Panc1 (cell line): ENCODE measurements at regions not wholly inside any gene's neighbourhood (a gene's known extent, or its start where the extent isn't known, plus 50 kb on each side); places are given as distances from the start of the nearest gene placed in this dataset.

Source experiments
- ATAC-seq: fragments of 200-7000 bp; cut with Tn5 transposase; 2 replicates; pipeline ENCODE4 v1.9.1; 2020; ENCODE audit warnings: mild to moderate bottlenecking, moderate library complexity
- BruUV-seq: library from RNA; stranded (reverse); fragments of 400-500 nt; replicated peaks from 2 replicates; lab custom pipeline; 2021; lab: Mats Ljungman, UMichigan
- CTCF ChIA-PET: fragments of 300-600 bp; sonication (Branson Sonifier 250); formaldehyde crosslinking; loops from one replicate; lab custom pipeline; 2022; ENCODE audit warnings: antibody characterized with exemption; lab: Charles Lee
- POLR2A ChIA-PET: fragments of 300-600 bp; sonication (Branson Sonifier 250); formaldehyde crosslinking; loops from one replicate; lab custom pipeline; 2022; ENCODE audit warnings: antibody characterized with exemption; lab: Charles Lee
- DNase-seq: peaks from one replicate; pipeline ENCODE4 v3.0.0-alpha.2; 2010; ENCODE audit warnings: low read depth, low spot score
- H3K27ac ChIP-seq: 2 replicates; pipeline ENCODE4 v1.5.1; 2011; ENCODE audit warnings: mild to moderate bottlenecking, low read length, inconsistent platforms
- H3K27me3 ChIP-seq: fragments of 200-500 bp; sonication (Bioruptor generic); 2 replicates; pipeline ENCODE4 v1.6.0; 2014; ENCODE audit warnings: low read length, inconsistent platforms; ENCODE audit not compliant: control insufficient read depth, insufficient read depth
- H3K36me3 ChIP-seq: fragments of 200-500 bp; sonication (Bioruptor generic); 2 replicates; pipeline ENCODE4 v1.5.1; 2014; ENCODE audit warnings: inconsistent platforms, mild to moderate bottlenecking, low read length, moderate library complexity; ENCODE audit not compliant: control insufficient read depth, insufficient read depth
- H3K4me1 ChIP-seq: 2 replicates; pipeline ENCODE4 v1.5.1; 2011; ENCODE audit warnings: inconsistent platforms, mild to moderate bottlenecking, low read length, moderate library complexity; ENCODE audit not compliant: control insufficient read depth, insufficient read depth
- H3K4me3 ChIP-seq, 2 experiments: 2 replicates each; pipeline ENCODE4 v1.5.1; 2011 to 2012; ENCODE audit warnings: low read depth in 2 of 2, low read length in 2 of 2, mild to moderate bottlenecking in 2 of 2, inconsistent platforms in 1 of 2, moderate library complexity in 1 of 2
- H3K9me3 ChIP-seq: fragments of 200-500 bp; sonication (Bioruptor generic); 2 replicates; pipeline ENCODE4 v1.5.1; 2014; ENCODE audit warnings: low read depth, mild to moderate bottlenecking, inconsistent platforms, low read length, moderate library complexity; ENCODE audit not compliant: control insufficient read depth, insufficient read depth
- POLR2AphosphoS5 ChIP-seq: IDR thresholded peaks from 2 replicates; pipeline ENCODE4 v1.6.1; 2012; ENCODE audit warnings: mild to moderate bottlenecking, low read depth, low read length, moderate library complexity
- REST ChIP-seq, 2 experiments: IDR thresholded peaks; 2 replicates each; pipeline ENCODE4 v1.6.1; 2011 to 2012; ENCODE audit warnings: low read depth in 2 of 2, control low read depth in 1 of 2, low read length in 1 of 2, mild to moderate bottlenecking in 1 of 2, moderate library complexity in 1 of 2; ENCODE audit not compliant: insufficient read depth in 1 of 2
- SIN3A ChIP-seq: IDR thresholded peaks from 2 replicates; pipeline ENCODE4 v1.6.1; 2012; ENCODE audit warnings: low read depth, mild to moderate bottlenecking, low read length, moderate library complexity, borderline replicate concordance; ENCODE audit not compliant: insufficient read depth
- TCF7L2 ChIP-seq: IDR thresholded peaks from 2 replicates; pipeline ENCODE4 v1.6.1; 2011; ENCODE audit warnings: mild to moderate bottlenecking, low read depth, low read length, inconsistent platforms
- in situ Hi-C: cut with HindIII; loops from 2 replicates; pipeline ENCODE4 v1.10.0; 2016; ENCODE audit warnings: low sequenced_read_pairs, low pct_unique_long_range_greater_than_20kb
- intact Hi-C: fragments of 100-400 bp; cut with micrococcal nuclease; formaldehyde crosslinking; loops from one replicate; pipeline ENCODE4 v1.10.0; 2022; ENCODE audit not compliant: unreplicated experiment
- TF ChIP-seq, protein P1 (sequence below): fragments of 450-650 bp; IDR thresholded peaks from 2 replicates; pipeline ENCODE4 v1.5.1; 2017; ENCODE audit warnings: mild to moderate bottlenecking

GRCh38 chr10:44468525-44468924 is 83.6 kb upstream of the CXCL12 start:
- no peak for ATAC-seq
- no peak for TF ChIP-seq SIN3A
- TF ChIP-seq TCF7L2, result no peak
- TF ChIP-seq POLR2AphosphoS5, result no peak
- no peak for TF ChIP-seq REST (IDR thresholded peaks at IDR 0.05; ENCODE audit: insufficient read depth in 1 of 2, low read depth in 2 of 2, low read length in 1 of 2)
- TF ChIP-seq, protein P1, sequence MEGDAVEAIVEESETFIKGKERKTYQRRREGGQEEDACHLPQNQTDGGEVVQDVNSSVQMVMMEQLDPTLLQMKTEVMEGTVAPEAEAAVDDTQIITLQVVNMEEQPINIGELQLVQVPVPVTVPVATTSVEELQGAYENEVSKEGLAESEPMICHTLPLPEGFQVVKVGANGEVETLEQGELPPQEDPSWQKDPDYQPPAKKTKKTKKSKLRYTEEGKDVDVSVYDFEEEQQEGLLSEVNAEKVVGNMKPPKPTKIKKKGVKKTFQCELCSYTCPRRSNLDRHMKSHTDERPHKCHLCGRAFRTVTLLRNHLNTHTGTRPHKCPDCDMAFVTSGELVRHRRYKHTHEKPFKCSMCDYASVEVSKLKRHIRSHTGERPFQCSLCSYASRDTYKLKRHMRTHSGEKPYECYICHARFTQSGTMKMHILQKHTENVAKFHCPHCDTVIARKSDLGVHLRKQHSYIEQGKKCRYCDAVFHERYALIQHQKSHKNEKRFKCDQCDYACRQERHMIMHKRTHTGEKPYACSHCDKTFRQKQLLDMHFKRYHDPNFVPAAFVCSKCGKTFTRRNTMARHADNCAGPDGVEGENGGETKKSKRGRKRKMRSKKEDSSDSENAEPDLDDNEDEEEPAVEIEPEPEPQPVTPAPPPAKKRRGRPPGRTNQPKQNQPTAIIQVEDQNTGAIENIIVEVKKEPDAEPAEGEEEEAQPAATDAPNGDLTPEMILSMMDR, result no peak
- POLR2A ChIA-PET, result no interaction called here
- BruUV-seq, result no TSS peak
- H3K36me3 ChIP-seq, result no peaks in the 10 kb centered on the region
- H3K9me3 ChIP-seq, result no peaks in the 10 kb centered on the region
- no peak for DNase-seq
- no peaks in the 10 kb centered on the region for H3K4me1 ChIP-seq
- in situ Hi-C loops, result no loop called here
- intact Hi-C loops, result no loop called here
- no peak overlapping the region for H3K4me3 ChIP-seq
- CTCF ChIA-PET, result no interaction called here
- H3K27ac ChIP-seq, result no peak overlapping the region
- H3K27me3 ChIP-seq, result no peaks in the 10 kb centered on the region; the same call in 1 of the 2 replicates

DNA sequence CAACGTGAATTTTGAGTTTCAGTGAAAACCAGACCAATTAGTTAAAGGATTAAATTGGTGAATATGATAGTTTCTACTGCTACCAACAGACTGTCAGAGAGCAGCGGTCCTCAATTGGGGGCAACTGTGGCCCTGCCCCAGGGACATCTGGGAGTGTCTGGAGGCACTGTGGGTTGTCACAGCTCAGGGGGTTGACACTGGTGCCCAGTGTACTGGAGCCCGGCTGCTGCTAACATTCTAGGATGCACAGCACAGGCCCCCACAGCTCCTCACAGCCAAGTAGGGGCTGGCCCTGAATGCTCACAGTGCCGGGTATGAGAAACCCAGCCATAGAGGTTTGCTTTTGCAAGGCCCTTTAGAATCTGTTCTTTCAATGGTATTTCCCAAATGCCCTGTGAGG is 84.1 kb upstream of the CXCL12 start:
- intact Hi-C loops (no loop called here), in situ Hi-C loops (no loop called here)
- POLR2A ChIA-PET, result no interaction called here
- Histone ChIP-seq H3K9me3 (no peaks in the 10 kb centered on the region), H3K27me3 (no peaks in the 10 kb centered on the region; the same call in 1 of the 2 replicates), H3K36me3 (no peaks in the 10 kb centered on the region), H3K4me3 (no peak overlapping the region), H3K4me1 (no peaks in the 10 kb centered on the region), H3K27ac (no peak overlapping the region)
- CTCF ChIA-PET, result no interaction called here
- no TSS peak for BruUV-seq
- TF ChIP-seq REST (IDR thresholded peaks at IDR 0.05; ENCODE audit: insufficient read depth in 1 of 2, low read depth in 2 of 2, low read length in 1 of 2), result no peak
- TF ChIP-seq POLR2AphosphoS5, result no peak
- TF ChIP-seq, protein P1, result no peak
- TF ChIP-seq SIN3A, result no peak
- TF ChIP-seq TCF7L2, result no peak
- ATAC-seq (no peak), DNase-seq (no peak)
